PC-3 (cell line): ENCODE measurements at regions not wholly inside any gene's neighbourhood (a gene's known extent, or its start where the extent isn't known, plus 50 kb on each side); places are given as distances from the start of the nearest gene placed in this dataset.

ENCODE experiments used
- EZH2 ChIP-seq: fragments of 300-600 bp; sonication (generic); IDR thresholded peaks from one replicate; pipeline ENCODE4 v1.6.1; 2017; ENCODE audit warnings: antibody characterized with exemption, mild to moderate bottlenecking, low read length; ENCODE audit not compliant: unreplicated experiment
- EZH2phosphoT487 ChIP-seq: fragments of 300-600 bp; sonication (generic); IDR thresholded peaks from 2 replicates; pipeline ENCODE4 v1.6.1; 2018; ENCODE audit warnings: mild to moderate bottlenecking, antibody characterized with exemption, low read length, borderline replicate concordance
- TF ChIP-seq, protein P1 (sequence below): fragments of 300-600 bp; sonication (generic); conservative IDR thresholded peaks from 2 replicates; pipeline ENCODE4 v1.5.1; 2017; ENCODE audit warnings: antibody characterized with exemption, low read depth, mild to moderate bottlenecking, low read length

- TF ChIP-seq, protein P1, sequence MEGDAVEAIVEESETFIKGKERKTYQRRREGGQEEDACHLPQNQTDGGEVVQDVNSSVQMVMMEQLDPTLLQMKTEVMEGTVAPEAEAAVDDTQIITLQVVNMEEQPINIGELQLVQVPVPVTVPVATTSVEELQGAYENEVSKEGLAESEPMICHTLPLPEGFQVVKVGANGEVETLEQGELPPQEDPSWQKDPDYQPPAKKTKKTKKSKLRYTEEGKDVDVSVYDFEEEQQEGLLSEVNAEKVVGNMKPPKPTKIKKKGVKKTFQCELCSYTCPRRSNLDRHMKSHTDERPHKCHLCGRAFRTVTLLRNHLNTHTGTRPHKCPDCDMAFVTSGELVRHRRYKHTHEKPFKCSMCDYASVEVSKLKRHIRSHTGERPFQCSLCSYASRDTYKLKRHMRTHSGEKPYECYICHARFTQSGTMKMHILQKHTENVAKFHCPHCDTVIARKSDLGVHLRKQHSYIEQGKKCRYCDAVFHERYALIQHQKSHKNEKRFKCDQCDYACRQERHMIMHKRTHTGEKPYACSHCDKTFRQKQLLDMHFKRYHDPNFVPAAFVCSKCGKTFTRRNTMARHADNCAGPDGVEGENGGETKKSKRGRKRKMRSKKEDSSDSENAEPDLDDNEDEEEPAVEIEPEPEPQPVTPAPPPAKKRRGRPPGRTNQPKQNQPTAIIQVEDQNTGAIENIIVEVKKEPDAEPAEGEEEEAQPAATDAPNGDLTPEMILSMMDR = no peak
- TF ChIP-seq EZH2 = no peak
- TF ChIP-seq EZH2phosphoT487 = no peak
Measured at GRCh38 chr16:76108460-76108859, 168.7 kb upstream of the CNTNAP4 start.
